MCF 10A (cell line): ENCODE measurements at regions not wholly inside any gene's neighbourhood (a gene's known extent, or its start where the extent isn't known, plus 50 kb on each side); places are given as distances from the start of the nearest gene placed in this dataset.

Source experiments
- BruUV-seq: library from RNA; stranded (reverse); fragments of 400-500 nt; replicated peaks from 2 replicates; lab custom pipeline; 2021; lab: Mats Ljungman, UMichigan
- CTCF ChIA-PET: fragments of 300-600 bp; sonication (Branson Sonifier 250); formaldehyde crosslinking; extraction: SDS; loops from one replicate; lab custom pipeline; 2021; ENCODE audit warnings: antibody characterized with exemption, inconsistent platforms; lab: Yijun Ruan, JAX
- POLR2A ChIA-PET: fragments of 300-600, 350-650 bp; sonication (Branson Sonifier 250); formaldehyde crosslinking; extraction: SDS; loops from one replicate; lab custom pipeline; 2020; ENCODE audit warnings: antibody characterized with exemption, inconsistent platforms; lab: Yijun Ruan, JAX
- DNase-seq: peaks from one replicate; pipeline ENCODE4 v3.0.0-alpha.2; 2018; ENCODE audit not compliant: unreplicated experiment
- H3K27ac Mint-ChIP-seq: one replicate; pipeline ENCODE4 v1.8.0; 2022; ENCODE audit warnings: mild to moderate bottlenecking, low read depth, mixed read lengths; ENCODE audit not compliant: unreplicated experiment
- H3K27me3 Mint-ChIP-seq: one replicate; pipeline ENCODE4 v1.8.0; 2022; ENCODE audit warnings: mixed read lengths; ENCODE audit not compliant: insufficient read depth, unreplicated experiment
- H3K36me3 Mint-ChIP-seq: one replicate; pipeline ENCODE4 v1.8.0; 2022; ENCODE audit warnings: mild to moderate bottlenecking, moderate library complexity, mixed read lengths; ENCODE audit not compliant: insufficient read depth, unreplicated experiment
- H3K4me1 Mint-ChIP-seq: one replicate; pipeline ENCODE4 v1.8.0; 2022; ENCODE audit warnings: mixed read lengths; ENCODE audit not compliant: insufficient read depth, unreplicated experiment
- H3K4me3 Mint-ChIP-seq: one replicate; pipeline ENCODE4 v1.8.0; 2022; ENCODE audit warnings: mild to moderate bottlenecking, moderate library complexity, mixed read lengths; ENCODE audit not compliant: unreplicated experiment
- H3K9me3 Mint-ChIP-seq: one replicate; pipeline ENCODE4 v1.8.0; 2022; ENCODE audit warnings: mixed read lengths; ENCODE audit not compliant: unreplicated experiment
- intact Hi-C: fragments of 100-400 bp; cut with micrococcal nuclease; formaldehyde crosslinking; loops from 2 replicates; pipeline ENCODE4 v1.14.1; 2022
- TF ChIP-seq, protein P1 (sequence below): fragments of 200-600 bp; IDR thresholded peaks from one replicate; pipeline ENCODE4 v1.8.0; 2022; ENCODE audit warnings: antibody characterized with exemption, mild to moderate bottlenecking; ENCODE audit not compliant: unreplicated experiment

DNA sequence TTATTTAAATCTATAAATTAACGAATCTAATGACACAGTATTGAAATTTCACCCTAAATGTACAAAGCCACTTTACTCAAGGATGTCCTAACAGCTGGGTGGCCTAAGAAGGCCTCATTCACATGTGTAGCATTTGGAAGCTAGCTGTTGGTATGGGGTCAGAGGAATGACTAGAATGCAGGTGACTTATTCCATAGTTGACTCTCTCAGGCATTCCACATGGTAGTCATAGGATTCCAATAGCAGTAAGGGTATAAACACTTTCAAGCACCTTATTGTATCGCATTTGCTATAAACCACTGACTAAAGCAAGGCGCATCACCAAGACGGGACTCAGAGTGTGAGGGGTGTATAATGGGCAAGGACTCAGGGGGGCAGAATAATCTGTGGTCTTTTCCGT, 294.8 kb upstream of the EPHA3 start:
- intact Hi-C loops = no loop called here
- no peaks in the 10 kb centered on the region for H3K9me3 Mint-ChIP-seq
- no peaks in the 10 kb centered on the region for H3K27me3 Mint-ChIP-seq
- BruUV-seq = no TSS peak
- H3K4me1 Mint-ChIP-seq = peaks cover 30% of the 10 kb centered on the region
- H3K27ac Mint-ChIP-seq = no peak overlapping the region
- H3K36me3 Mint-ChIP-seq = no peaks in the 10 kb centered on the region
- no peak for DNase-seq
- CTCF ChIA-PET = no interaction called here
- no peak overlapping the region for H3K4me3 Mint-ChIP-seq
- POLR2A ChIA-PET = no interaction called here
- TF ChIP-seq, protein P1, sequence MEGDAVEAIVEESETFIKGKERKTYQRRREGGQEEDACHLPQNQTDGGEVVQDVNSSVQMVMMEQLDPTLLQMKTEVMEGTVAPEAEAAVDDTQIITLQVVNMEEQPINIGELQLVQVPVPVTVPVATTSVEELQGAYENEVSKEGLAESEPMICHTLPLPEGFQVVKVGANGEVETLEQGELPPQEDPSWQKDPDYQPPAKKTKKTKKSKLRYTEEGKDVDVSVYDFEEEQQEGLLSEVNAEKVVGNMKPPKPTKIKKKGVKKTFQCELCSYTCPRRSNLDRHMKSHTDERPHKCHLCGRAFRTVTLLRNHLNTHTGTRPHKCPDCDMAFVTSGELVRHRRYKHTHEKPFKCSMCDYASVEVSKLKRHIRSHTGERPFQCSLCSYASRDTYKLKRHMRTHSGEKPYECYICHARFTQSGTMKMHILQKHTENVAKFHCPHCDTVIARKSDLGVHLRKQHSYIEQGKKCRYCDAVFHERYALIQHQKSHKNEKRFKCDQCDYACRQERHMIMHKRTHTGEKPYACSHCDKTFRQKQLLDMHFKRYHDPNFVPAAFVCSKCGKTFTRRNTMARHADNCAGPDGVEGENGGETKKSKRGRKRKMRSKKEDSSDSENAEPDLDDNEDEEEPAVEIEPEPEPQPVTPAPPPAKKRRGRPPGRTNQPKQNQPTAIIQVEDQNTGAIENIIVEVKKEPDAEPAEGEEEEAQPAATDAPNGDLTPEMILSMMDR = no peak

DNA sequence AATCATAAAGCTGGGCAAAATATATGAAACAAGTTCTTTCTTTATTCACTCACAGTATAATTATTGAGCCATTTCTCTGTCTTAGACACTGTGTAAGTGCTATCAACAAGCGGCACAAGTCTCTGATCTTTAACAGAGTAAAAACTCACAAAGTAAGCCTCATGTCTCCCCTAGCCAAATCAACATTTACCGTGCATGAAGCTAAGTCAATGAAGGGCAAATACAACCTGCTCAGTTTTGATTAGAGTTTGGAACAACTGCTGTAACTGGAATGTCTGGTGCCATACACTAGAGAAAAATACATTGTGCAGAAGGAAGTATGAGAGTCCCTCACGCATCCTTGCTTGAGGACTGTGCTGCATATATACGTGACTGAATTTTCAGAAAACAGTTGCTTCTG, 291.0 kb upstream of the EPHA3 start:
- TF ChIP-seq, protein P1 = no peak
- H3K9me3 Mint-ChIP-seq = no peaks in the 10 kb centered on the region
- intact Hi-C loops = no loop called here
- POLR2A ChIA-PET = no interaction called here
- H3K27ac Mint-ChIP-seq = no peak overlapping the region
- BruUV-seq = no TSS peak
- H3K27me3 Mint-ChIP-seq = no peaks in the 10 kb centered on the region
- DNase-seq = no peak
- no peak overlapping the region for H3K4me3 Mint-ChIP-seq
- no peaks in the 10 kb centered on the region for H3K4me1 Mint-ChIP-seq
- H3K36me3 Mint-ChIP-seq = no peaks in the 10 kb centered on the region
- CTCF ChIA-PET = no interaction called here

GRCh38 chr3:88824666-88825564, 282.5 kb upstream of the EPHA3 start:
- Mint-ChIP-seq H3K4me3 (no peak overlapping the region), H3K27me3 (no peaks in the 10 kb centered on the region), H3K4me1 (no peaks in the 10 kb centered on the region), H3K27ac (no peak overlapping the region), H3K9me3 (no peaks in the 10 kb centered on the region), H3K36me3 (no peaks in the 10 kb centered on the region)
- no TSS peak for BruUV-seq
- ChIA-PET CTCF (interaction anchor here (0.6 kb wide), 1 partner anchor 207 kb away, joined by 3 read pairs; no protein-coding TSS in a partner anchor), POLR2A (no interaction called here)
- TF ChIP-seq, protein P1 = no peak
- intact Hi-C loops = no loop called here
- no peak for DNase-seq

- no TSS peak for BruUV-seq
Observed at GRCh38 chr3:88828466-88828865, 279.0 kb upstream of the EPHA3 start.

More at GRCh38 chr3:88828466-88828865, 279.0 kb upstream of the EPHA3 start:
- DNase-seq = no peak
- no peaks in the 10 kb centered on the region for H3K9me3 Mint-ChIP-seq
- intact Hi-C loops = no loop called here
- no peaks in the 10 kb centered on the region for H3K36me3 Mint-ChIP-seq
- no peak overlapping the region for H3K4me3 Mint-ChIP-seq
- H3K27ac Mint-ChIP-seq = no peak overlapping the region
- ChIA-PET POLR2A (no interaction called here), CTCF (no interaction called here)
- H3K4me1 Mint-ChIP-seq = no peaks in the 10 kb centered on the region
- TF ChIP-seq, protein P1 = no peak
- H3K27me3 Mint-ChIP-seq = no peaks in the 10 kb centered on the region
